ENCODE measurements at regions not wholly inside any gene's neighbourhood (a gene's known extent, or its start where the extent isn't known, plus 50 kb on each side); places are given as distances from the start of the nearest gene placed in this dataset.

GRCh38 chr20:58597249-58597891, 53.7 kb upstream of the STX16 start:
- TF ChIP-seq, protein P1, sequence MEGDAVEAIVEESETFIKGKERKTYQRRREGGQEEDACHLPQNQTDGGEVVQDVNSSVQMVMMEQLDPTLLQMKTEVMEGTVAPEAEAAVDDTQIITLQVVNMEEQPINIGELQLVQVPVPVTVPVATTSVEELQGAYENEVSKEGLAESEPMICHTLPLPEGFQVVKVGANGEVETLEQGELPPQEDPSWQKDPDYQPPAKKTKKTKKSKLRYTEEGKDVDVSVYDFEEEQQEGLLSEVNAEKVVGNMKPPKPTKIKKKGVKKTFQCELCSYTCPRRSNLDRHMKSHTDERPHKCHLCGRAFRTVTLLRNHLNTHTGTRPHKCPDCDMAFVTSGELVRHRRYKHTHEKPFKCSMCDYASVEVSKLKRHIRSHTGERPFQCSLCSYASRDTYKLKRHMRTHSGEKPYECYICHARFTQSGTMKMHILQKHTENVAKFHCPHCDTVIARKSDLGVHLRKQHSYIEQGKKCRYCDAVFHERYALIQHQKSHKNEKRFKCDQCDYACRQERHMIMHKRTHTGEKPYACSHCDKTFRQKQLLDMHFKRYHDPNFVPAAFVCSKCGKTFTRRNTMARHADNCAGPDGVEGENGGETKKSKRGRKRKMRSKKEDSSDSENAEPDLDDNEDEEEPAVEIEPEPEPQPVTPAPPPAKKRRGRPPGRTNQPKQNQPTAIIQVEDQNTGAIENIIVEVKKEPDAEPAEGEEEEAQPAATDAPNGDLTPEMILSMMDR (IDR thresholded peaks at IDR 0.05) = no peak
- TF ChIP-seq EZH2 (IDR thresholded peaks at IDR 0.05; ENCODE audit: borderline replicate concordance, insufficient read depth, low read depth, low read length, poor library complexity, severe bottlenecking) = no peak
